GM10248 (cell line): ENCODE measurements at regions not wholly inside any gene's neighbourhood (a gene's known extent, or its start where the extent isn't known, plus 50 kb on each side); places are given as distances from the start of the nearest gene placed in this dataset.

Source experiments
- CTCF ChIA-PET: fragments of 300-600 bp; sonication (Branson Sonifier 250); formaldehyde crosslinking; extraction: SDS; loops from one replicate; lab custom pipeline; 2021; ENCODE audit warnings: antibody characterized with exemption; lab: Yijun Ruan, JAX
- POLR2A ChIA-PET: fragments of 350-650 bp; sonication (Branson Sonifier 250); formaldehyde crosslinking; extraction: SDS; loops from one replicate; lab custom pipeline; 2020; ENCODE audit warnings: antibody characterized with exemption; lab: Yijun Ruan, JAX
- DNase-seq: peaks from one replicate; pipeline ENCODE4 v3.0.0; 2012; ENCODE audit errors: extremely low spot score
- CTCF ChIP-seq: IDR thresholded peaks from 2 replicates; pipeline ENCODE4 v1.5.1; 2012; ENCODE audit warnings: mild to moderate bottlenecking, low read depth; ENCODE audit errors: extremely low read depth, missing control alignments, control extremely low read depth

- POLR2A ChIA-PET: no interaction called here
- TF ChIP-seq CTCF: no peak
- CTCF ChIA-PET: no interaction called here
- DNase-seq: no peak
These were observed 1411.3 kb downstream of the TBC1D22A start for GRCh38 chr22:48173773-48174160.

- TF ChIP-seq CTCF: no peak
- ChIA-PET POLR2A (no interaction called here), CTCF (no interaction called here)
- no peak for DNase-seq
These were observed 1410.8 kb downstream of the TBC1D22A start for GRCh38 chr22:48173061-48173772.

- ChIA-PET CTCF (no interaction called here), POLR2A (no interaction called here)
- no peak for DNase-seq
- TF ChIP-seq CTCF: no peak
These were observed 1408.8 kb downstream of the TBC1D22A start for GRCh38 chr22:48171271-48171691.

GRCh38 chr22:48169227-48169626, 1406.8 kb downstream of the TBC1D22A start:
- DNase-seq: no peak
- no peak for TF ChIP-seq CTCF
- ChIA-PET CTCF (no interaction called here), POLR2A (no interaction called here)

- ChIA-PET CTCF (no interaction called here), POLR2A (no interaction called here)
- no peak for TF ChIP-seq CTCF
- DNase-seq: no peak
These were observed 1404.8 kb downstream of the TBC1D22A start for GRCh38 chr22:48167238-48167637.

GRCh38 chr22:48161298-48161697, 1398.8 kb downstream of the TBC1D22A start:
- ChIA-PET POLR2A (no interaction called here), CTCF (no interaction called here)
- no peak for TF ChIP-seq CTCF

More at GRCh38 chr22:48161298-48161697, 1398.8 kb downstream of the TBC1D22A start:
- DNase-seq: no peak
